ENCODE measurements at regions not wholly inside any gene's neighbourhood (a gene's known extent, or its start where the extent isn't known, plus 50 kb on each side); places are given as distances from the start of the nearest gene placed in this dataset.

GRCh38 chr4:108400309-108400708, 220.1 kb upstream of the RPL34 start:
- BruUV-seq (replicated peaks) = no TSS peak
- Histone ChIP-seq H3K9ac (replicated peaks; ENCODE audit: extremely low read depth, insufficient read depth, low read length) (no peak overlapping the region), H4K20me1 (replicated peaks; ENCODE audit: control insufficient read depth, extremely low read depth, insufficient read depth, low read length) (no peaks in the 10 kb centered on the region), H2AFZ (ENCODE audit: low read depth, low read length) (no peak overlapping the region), H3K27ac (ENCODE audit: insufficient read depth, low read depth, low read length) (no peak overlapping the region), H3K79me2 (ENCODE audit: control insufficient read depth, insufficient read depth, low read length) (no peaks in the 10 kb centered on the region), H3K9me3 (replicated peaks; ENCODE audit: control insufficient read depth, insufficient read depth, low read length) (no peaks in the 10 kb centered on the region), H3K36me3 (ENCODE audit: control insufficient read depth in 2 of 2, extremely low read depth in 1 of 2, insufficient read depth in 2 of 2, low read length in 2 of 2) (no peaks in the 10 kb centered on the region), H3K4me1 (ENCODE audit: control insufficient read depth, extremely low read depth, insufficient read depth, low read length) (no peaks in the 10 kb centered on the region), H3K27me3 (ENCODE audit: control insufficient read depth in 2 of 2, insufficient read depth in 2 of 2, low read length in 2 of 2) (no peaks in the 10 kb centered on the region), H3K4me2 (ENCODE audit: insufficient read depth, low read length) (no peak overlapping the region), H3K9me1 (replicated peaks; ENCODE audit: control insufficient read depth, extremely low read depth, insufficient read depth, low read length) (no peaks in the 10 kb centered on the region), H3K4me3 (replicated peaks in 1 of 3; ENCODE audit: insufficient read depth in 1 of 3, low read depth in 1 of 3, low read length in 3 of 3) (no peak overlapping the region)
- no peak for FAIRE-seq
- ChIA-PET POLR2A (no interaction called here), CTCF (no interaction called here)
- TF ChIP-seq EZH2 (IDR thresholded peaks at IDR 0.05; ENCODE audit: borderline replicate concordance, low read depth, low read length, severe bottlenecking) (no peak), JUN (IDR thresholded peaks at IDR 0.05; ENCODE audit: borderline replicate concordance, insufficient read depth, insufficient read length, low read depth) (no peak), GATA2 (IDR thresholded peaks at IDR 0.05; ENCODE audit: insufficient read depth, insufficient read length, low read depth, low read length) (no peak), MAX (IDR thresholded peaks at IDR 0.05; ENCODE audit: insufficient read depth, insufficient read length) (no peak), POLR2A (IDR thresholded peaks at IDR 0.05; ENCODE audit: low read depth, low read length) (no peak), MYC (IDR thresholded peaks at IDR 0.05; ENCODE audit: low read depth, low read length) (no peak), FOS (IDR thresholded peaks at IDR 0.05; ENCODE audit: borderline replicate concordance, insufficient read depth, low read length) (no peak), POLR2AphosphoS5 (IDR thresholded peaks at IDR 0.05; ENCODE audit: insufficient read depth, low read depth, low read length) (no peak)
- dilution Hi-C loops (cut with MboI; ENCODE audit: extremely low pct_ligation_motif_present, low sequenced_read_pairs) = no loop called here
- intact Hi-C loops (cut with micrococcal nuclease) = no loop called here
- DNase-seq (ENCODE audit: low read depth, low spot score) = no peak

- Histone ChIP-seq H3K9me3 (replicated peaks; ENCODE audit: control insufficient read depth, insufficient read depth, low read length) (no peaks in the 10 kb centered on the region), H3K9me1 (replicated peaks; ENCODE audit: control insufficient read depth, extremely low read depth, insufficient read depth, low read length) (no peaks in the 10 kb centered on the region)
These were observed 220.6 kb upstream of the RPL34 start for GRCh38 chr4:108399610-108400265.

More at GRCh38 chr4:108399610-108400265, 220.6 kb upstream of the RPL34 start:
- Histone ChIP-seq H3K4me2 (ENCODE audit: insufficient read depth, low read length) (no peak overlapping the region), H3K27ac (ENCODE audit: insufficient read depth, low read depth, low read length) (no peak overlapping the region), H3K4me1 (ENCODE audit: control insufficient read depth, extremely low read depth, insufficient read depth, low read length) (no peaks in the 10 kb centered on the region), H4K20me1 (replicated peaks; ENCODE audit: control insufficient read depth, extremely low read depth, insufficient read depth, low read length) (no peaks in the 10 kb centered on the region), H3K27me3 (ENCODE audit: control insufficient read depth in 2 of 2, insufficient read depth in 2 of 2, low read length in 2 of 2) (no peaks in the 10 kb centered on the region), H3K36me3 (ENCODE audit: control insufficient read depth in 2 of 2, extremely low read depth in 1 of 2, insufficient read depth in 2 of 2, low read length in 2 of 2) (no peaks in the 10 kb centered on the region), H3K79me2 (ENCODE audit: control insufficient read depth, insufficient read depth, low read length) (no peaks in the 10 kb centered on the region), H2AFZ (ENCODE audit: low read depth, low read length) (no peak overlapping the region), H3K4me3 (replicated peaks in 1 of 3; ENCODE audit: insufficient read depth in 1 of 3, low read depth in 1 of 3, low read length in 3 of 3) (no peak overlapping the region), H3K9ac (replicated peaks; ENCODE audit: extremely low read depth, insufficient read depth, low read length) (no peak overlapping the region)
- FAIRE-seq = no peak
- intact Hi-C loops (cut with micrococcal nuclease) = no loop called here
- ChIA-PET CTCF (no interaction called here), POLR2A (no interaction called here)
- TF ChIP-seq POLR2AphosphoS5 (IDR thresholded peaks at IDR 0.05; ENCODE audit: insufficient read depth, low read depth, low read length) = no peak
- no TSS peak for BruUV-seq (replicated peaks)
- no peak for DNase-seq (ENCODE audit: low read depth, low spot score)
- dilution Hi-C loops (cut with MboI; ENCODE audit: extremely low pct_ligation_motif_present, low sequenced_read_pairs) = no loop called here

All from endothelial cell of umbilical vein (primary cell).